BJ (cell line): ENCODE measurements at regions not wholly inside any gene's neighbourhood (a gene's known extent, or its start where the extent isn't known, plus 50 kb on each side); places are given as distances from the start of the nearest gene placed in this dataset.

Experiments
- CTCF ChIA-PET: fragments of 350-600 bp; formaldehyde crosslinking; extraction: SDS; loops from one replicate; lab custom pipeline; 2021; ENCODE audit warnings: antibody characterized with exemption, inconsistent platforms; lab: Yijun Ruan, JAX
- POLR2A ChIA-PET: fragments of 300-600 bp; sonication (Branson Sonifier 250); formaldehyde crosslinking; extraction: SDS; loops from one replicate; lab custom pipeline; 2021; ENCODE audit warnings: antibody characterized with exemption; lab: Charles Lee
- DNase-seq: peaks from one replicate; pipeline ENCODE4 v3.0.0-alpha.2; 2011; ENCODE audit warnings: low read depth
- H3K27me3 ChIP-seq: 2 replicates; pipeline ENCODE4 v1.6.0; 2011; ENCODE audit warnings: low read length; ENCODE audit not compliant: control insufficient read depth, insufficient read depth
- H3K36me3 ChIP-seq: 2 replicates; pipeline ENCODE4 v1.5.1; 2011; ENCODE audit warnings: low read length; ENCODE audit not compliant: control insufficient read depth, insufficient read depth
- H3K4me3 ChIP-seq: 2 replicates; pipeline ENCODE4 v1.5.1; 2011; ENCODE audit warnings: low read depth, mild to moderate bottlenecking, control low read depth, low read length
- TF ChIP-seq, protein P1 (sequence below): IDR thresholded peaks from 2 replicates; pipeline ENCODE4 v1.5.1; 2011; ENCODE audit warnings: low read depth, mild to moderate bottlenecking, control low read depth, inconsistent platforms, low read length, moderate library complexity; ENCODE audit not compliant: insufficient read depth

DNA sequence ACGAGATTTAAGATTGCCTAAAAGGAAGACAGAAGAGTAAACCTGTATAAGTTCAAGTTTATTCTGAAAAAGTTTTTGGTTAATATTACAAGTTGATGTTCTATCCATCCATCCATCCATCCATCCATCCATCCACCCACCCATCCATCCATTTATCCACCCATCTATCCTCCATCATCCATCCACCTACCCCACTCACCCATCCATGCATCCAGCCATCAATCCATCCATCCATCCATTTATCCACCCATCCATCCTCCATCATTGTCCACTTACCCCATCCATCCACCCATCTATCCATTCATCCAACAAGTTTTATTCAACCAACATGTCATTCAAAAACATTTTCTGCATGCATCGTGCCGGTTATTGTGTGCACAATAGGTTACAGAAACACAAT, 89.3 kb downstream of the ZBTB18 start:
- Histone ChIP-seq H3K4me3 (no peak overlapping the region), H3K27me3 (no peaks in the 10 kb centered on the region), H3K36me3 (no peaks in the 10 kb centered on the region)
- CTCF ChIA-PET, result no interaction called here
- POLR2A ChIA-PET, result no interaction called here
- DNase-seq, result no peak
- TF ChIP-seq, protein P1, sequence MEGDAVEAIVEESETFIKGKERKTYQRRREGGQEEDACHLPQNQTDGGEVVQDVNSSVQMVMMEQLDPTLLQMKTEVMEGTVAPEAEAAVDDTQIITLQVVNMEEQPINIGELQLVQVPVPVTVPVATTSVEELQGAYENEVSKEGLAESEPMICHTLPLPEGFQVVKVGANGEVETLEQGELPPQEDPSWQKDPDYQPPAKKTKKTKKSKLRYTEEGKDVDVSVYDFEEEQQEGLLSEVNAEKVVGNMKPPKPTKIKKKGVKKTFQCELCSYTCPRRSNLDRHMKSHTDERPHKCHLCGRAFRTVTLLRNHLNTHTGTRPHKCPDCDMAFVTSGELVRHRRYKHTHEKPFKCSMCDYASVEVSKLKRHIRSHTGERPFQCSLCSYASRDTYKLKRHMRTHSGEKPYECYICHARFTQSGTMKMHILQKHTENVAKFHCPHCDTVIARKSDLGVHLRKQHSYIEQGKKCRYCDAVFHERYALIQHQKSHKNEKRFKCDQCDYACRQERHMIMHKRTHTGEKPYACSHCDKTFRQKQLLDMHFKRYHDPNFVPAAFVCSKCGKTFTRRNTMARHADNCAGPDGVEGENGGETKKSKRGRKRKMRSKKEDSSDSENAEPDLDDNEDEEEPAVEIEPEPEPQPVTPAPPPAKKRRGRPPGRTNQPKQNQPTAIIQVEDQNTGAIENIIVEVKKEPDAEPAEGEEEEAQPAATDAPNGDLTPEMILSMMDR, result no peak

DNA sequence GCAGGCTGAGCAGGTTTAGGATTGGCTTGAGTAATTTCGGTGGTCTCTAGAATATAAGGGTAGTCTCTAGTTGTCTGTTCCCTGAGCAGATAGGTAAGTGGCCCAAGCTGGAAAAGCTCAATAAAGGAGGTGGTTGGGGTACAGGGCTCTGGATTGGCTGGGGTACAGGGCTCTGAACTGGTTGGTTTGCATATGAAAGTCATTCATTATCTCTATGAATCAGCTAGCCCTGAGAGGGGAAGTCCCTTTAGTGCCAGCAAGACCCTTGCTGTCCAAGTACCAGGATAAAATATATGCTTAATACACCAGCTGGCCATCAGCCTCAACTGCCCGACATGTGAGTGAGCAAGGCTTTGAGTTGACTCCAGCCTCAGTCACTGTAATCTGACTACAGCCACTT, 93.0 kb downstream of the ZBTB18 start:
- DNase-seq, result no peak
- H3K4me3 ChIP-seq, result no peak overlapping the region
- H3K36me3 ChIP-seq, result no peaks in the 10 kb centered on the region
- POLR2A ChIA-PET, result no interaction called here
- H3K27me3 ChIP-seq, result no peaks in the 10 kb centered on the region
- CTCF ChIA-PET, result no interaction called here
- TF ChIP-seq, protein P1, result no peak

DNA sequence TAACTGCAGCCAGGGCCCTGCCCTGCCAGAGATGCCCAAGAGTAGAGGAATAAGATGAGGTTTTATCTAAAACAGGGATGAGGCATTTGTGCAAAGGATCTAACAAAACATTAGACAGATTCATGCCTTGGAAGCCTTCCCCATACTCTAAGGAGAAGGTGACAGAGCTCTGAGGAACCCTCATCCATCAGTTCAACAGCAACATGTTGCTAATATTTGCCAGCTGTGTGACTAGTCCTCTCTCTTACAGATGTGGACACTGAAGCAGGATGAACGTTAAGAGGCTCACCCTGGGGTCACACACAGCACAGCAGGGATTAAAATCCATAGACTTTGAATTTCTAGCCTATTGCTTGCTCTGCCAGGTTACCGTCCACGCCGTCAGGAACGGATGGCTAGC, 99.0 kb downstream of the ZBTB18 start:
- H3K27me3 ChIP-seq, result no peaks in the 10 kb centered on the region
- POLR2A ChIA-PET, result interaction anchor here (0.6 kb wide), 1 partner anchor 103 kb away, joined by 3 read pairs; no protein-coding TSS in a partner anchor
- DNase-seq, result peak; percentile 35
- CTCF ChIA-PET, result interaction anchor here (1.8 kb wide), 1 partner anchor 18 kb away, joined by 4 read pairs; no protein-coding TSS in a partner anchor
- no peak overlapping the region for H3K4me3 ChIP-seq
- no peaks in the 10 kb centered on the region for H3K36me3 ChIP-seq
- TF ChIP-seq, protein P1, result no peak

DNA sequence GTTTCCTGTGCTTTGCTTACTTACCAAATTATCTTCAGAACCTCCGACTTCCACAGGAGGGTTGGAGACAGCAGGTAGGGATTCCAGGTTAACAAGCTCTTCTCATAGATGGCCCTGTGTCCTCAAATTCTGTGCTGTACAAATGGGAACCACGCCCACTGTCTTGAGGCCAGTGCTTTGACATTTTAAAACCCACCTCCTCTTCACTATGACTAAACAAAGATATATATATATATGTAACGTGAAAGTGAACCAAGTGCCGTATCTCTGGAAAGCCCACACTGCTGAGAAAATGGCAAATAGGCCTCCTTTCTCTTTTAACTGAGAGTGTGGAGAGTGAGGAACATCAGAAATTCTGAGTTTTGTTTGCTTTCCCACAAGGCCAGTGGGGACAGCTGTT, 99.6 kb downstream of the ZBTB18 start:
- Histone ChIP-seq H3K36me3 (no peaks in the 10 kb centered on the region), H3K4me3 (no peak overlapping the region), H3K27me3 (no peaks in the 10 kb centered on the region)
- ChIA-PET POLR2A (no interaction called here), CTCF (interaction anchor here (1.8 kb wide), 1 partner anchor 18 kb away, joined by 4 read pairs; no protein-coding TSS in a partner anchor)
- DNase-seq, result no peak
- TF ChIP-seq, protein P1, result no peak

DNA sequence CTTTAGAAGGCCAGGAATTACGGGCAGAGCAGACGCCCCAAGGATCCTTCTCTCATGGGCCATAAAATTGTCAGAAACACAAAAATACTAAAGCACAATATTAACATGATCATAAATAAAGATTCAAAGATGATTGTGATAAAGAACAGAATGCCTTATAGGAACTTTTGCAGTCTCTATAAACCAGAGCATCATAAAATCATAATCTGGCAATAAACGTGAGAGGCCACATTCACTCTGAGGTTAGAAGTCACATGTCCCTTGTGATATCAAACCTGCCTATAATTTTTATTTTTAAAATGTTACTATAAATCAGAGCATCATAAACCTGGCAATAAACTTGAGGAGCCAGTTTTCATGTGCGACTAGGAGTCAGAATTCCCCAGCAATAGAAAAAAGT, 100.5 kb downstream of the ZBTB18 start:
- H3K36me3 ChIP-seq, result no peaks in the 10 kb centered on the region
- H3K4me3 ChIP-seq, result no peak overlapping the region
- no peaks in the 10 kb centered on the region for H3K27me3 ChIP-seq
- DNase-seq, result no peak
- TF ChIP-seq, protein P1, result no peak
- ChIA-PET CTCF (no interaction called here), POLR2A (no interaction called here)
